SU-DHL-6 (cell line): ENCODE measurements at regions not wholly inside any gene's neighbourhood (a gene's known extent, or its start where the extent isn't known, plus 50 kb on each side); places are given as distances from the start of the nearest gene placed in this dataset.

Source experiments
- EZH2phosphoT487 ChIP-seq: fragments of 200-600 bp; sonication (generic), shearing (Covaris generic); conservative IDR thresholded peaks from 2 replicates; pipeline ENCODE4 v1.6.1; 2018; ENCODE audit warnings: mild to moderate bottlenecking, antibody characterized with exemption, low read length, moderate library complexity, mixed read lengths
- TF ChIP-seq, protein P1 (sequence below): fragments of 200-600 bp; sonication (generic); IDR thresholded peaks from one replicate; pipeline ENCODE4 v1.5.1; 2017; ENCODE audit warnings: antibody characterized with exemption, mild to moderate bottlenecking, low read length, moderate library complexity; ENCODE audit not compliant: insufficient read depth, poor library complexity, severe bottlenecking

DNA sequence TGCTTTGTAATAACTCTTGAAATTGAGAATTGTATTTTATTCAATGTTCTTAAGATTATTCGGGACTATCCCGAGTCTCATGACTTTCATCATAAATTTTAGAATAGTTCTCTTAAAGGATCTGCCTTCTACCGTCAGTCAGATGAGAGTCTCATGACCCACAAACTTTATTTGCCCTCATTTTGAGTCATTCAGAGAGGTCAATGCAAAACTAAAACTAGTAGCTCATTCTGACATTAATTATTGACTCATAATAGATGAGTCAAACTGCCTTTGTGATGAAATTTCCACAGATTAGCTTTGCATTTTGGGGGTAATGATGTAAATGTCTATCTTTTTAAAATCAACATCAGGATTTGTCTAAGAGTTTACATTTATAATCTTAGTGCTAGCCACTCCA, 1527.3 kb downstream of the TECRL start:
- TF ChIP-seq, protein P1, sequence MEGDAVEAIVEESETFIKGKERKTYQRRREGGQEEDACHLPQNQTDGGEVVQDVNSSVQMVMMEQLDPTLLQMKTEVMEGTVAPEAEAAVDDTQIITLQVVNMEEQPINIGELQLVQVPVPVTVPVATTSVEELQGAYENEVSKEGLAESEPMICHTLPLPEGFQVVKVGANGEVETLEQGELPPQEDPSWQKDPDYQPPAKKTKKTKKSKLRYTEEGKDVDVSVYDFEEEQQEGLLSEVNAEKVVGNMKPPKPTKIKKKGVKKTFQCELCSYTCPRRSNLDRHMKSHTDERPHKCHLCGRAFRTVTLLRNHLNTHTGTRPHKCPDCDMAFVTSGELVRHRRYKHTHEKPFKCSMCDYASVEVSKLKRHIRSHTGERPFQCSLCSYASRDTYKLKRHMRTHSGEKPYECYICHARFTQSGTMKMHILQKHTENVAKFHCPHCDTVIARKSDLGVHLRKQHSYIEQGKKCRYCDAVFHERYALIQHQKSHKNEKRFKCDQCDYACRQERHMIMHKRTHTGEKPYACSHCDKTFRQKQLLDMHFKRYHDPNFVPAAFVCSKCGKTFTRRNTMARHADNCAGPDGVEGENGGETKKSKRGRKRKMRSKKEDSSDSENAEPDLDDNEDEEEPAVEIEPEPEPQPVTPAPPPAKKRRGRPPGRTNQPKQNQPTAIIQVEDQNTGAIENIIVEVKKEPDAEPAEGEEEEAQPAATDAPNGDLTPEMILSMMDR, result no peak
- TF ChIP-seq EZH2phosphoT487, result no peak
